Karpas-422 (cell line): ENCODE measurements at regions not wholly inside any gene's neighbourhood (a gene's known extent, or its start where the extent isn't known, plus 50 kb on each side); places are given as distances from the start of the nearest gene placed in this dataset.

Source experiments
- DNase-seq: peaks from one replicate; pipeline ENCODE4 v3.0.0-alpha.2; 2015
- H2AFZ ChIP-seq: fragments of 200-600 bp; sonication (generic); 2 replicates; pipeline ENCODE4 v1.6.1; 2014; ENCODE audit warnings: antibody characterized with exemption, low read length, mixed read lengths
- H3K27ac ChIP-seq: fragments of 200-600 bp; sonication (generic); 2 replicates; pipeline ENCODE4 v1.5.1; 2014; ENCODE audit warnings: mild to moderate bottlenecking, low read length, moderate library complexity
- H3K27me3 ChIP-seq: fragments of 200-600 bp; sonication (generic); 2 replicates; pipeline ENCODE4 v1.6.1; 2014; ENCODE audit warnings: low read length, mixed read lengths
- H3K36me3 ChIP-seq: fragments of 200-600 bp; sonication (generic); 2 replicates; pipeline ENCODE4 v1.6.1; 2014; ENCODE audit warnings: low read length, mixed read lengths; ENCODE audit not compliant: insufficient read depth
- H3K4me1 ChIP-seq: fragments of 200-600 bp; sonication (generic); 2 replicates; pipeline ENCODE4 v1.6.1; 2014; ENCODE audit warnings: mild to moderate bottlenecking, low read length, mixed read lengths
- H3K4me2 ChIP-seq: fragments of 200-600 bp; sonication (generic); 2 replicates; pipeline ENCODE4 v1.6.1; 2014; ENCODE audit warnings: low read length, low read depth, mild to moderate bottlenecking; ENCODE audit not compliant: poor library complexity, severe bottlenecking
- H3K4me3 ChIP-seq: fragments of 200-600 bp; sonication (generic); 2 replicates; pipeline ENCODE4 v1.5.1; 2014; ENCODE audit warnings: mild to moderate bottlenecking, antibody characterized with exemption, low read length, mixed read lengths
- H3K79me2 ChIP-seq: fragments of 200-600 bp; sonication (generic); 2 replicates; pipeline ENCODE4 v1.6.1; 2014; ENCODE audit warnings: mild to moderate bottlenecking, low read length, mixed read lengths
- H3K9ac ChIP-seq: fragments of 200-600 bp; sonication (generic); 2 replicates; pipeline ENCODE4 v1.6.0; 2014; ENCODE audit warnings: low read length
- H3K9me2 ChIP-seq: fragments of 200-600 bp; sonication (generic), shearing (Covaris generic); replicated peaks from 2 replicates; pipeline ENCODE4 v1.6.0; 2014; ENCODE audit warnings: mild to moderate bottlenecking, low read length, moderate library complexity; ENCODE audit not compliant: insufficient read depth
- H3K9me3 ChIP-seq: fragments of 300-700, 200-600 bp; sonication (generic); 2 replicates; pipeline ENCODE4 v1.6.1; 2014; ENCODE audit warnings: low read length, mixed read lengths
- H4K20me1 ChIP-seq: fragments of 200-600 bp; sonication (generic); 2 replicates; pipeline ENCODE4 v1.6.1; 2014; ENCODE audit warnings: mild to moderate bottlenecking, antibody characterized with exemption, low read length, low read depth; ENCODE audit not compliant: insufficient read depth

GRCh38 chr3:59580996-59581395, 531.2 kb upstream of the CFAP20DC start:
- no peak overlapping the region for H3K4me2 ChIP-seq

GRCh38 chr3:59580499-59580898, 530.7 kb upstream of the CFAP20DC start:
- H3K9me2 ChIP-seq, result no peaks in the 10 kb centered on the region
- no peak for DNase-seq
- H2AFZ ChIP-seq, result no peak overlapping the region
- H3K4me1 ChIP-seq, result no peaks in the 10 kb centered on the region
- no peak overlapping the region for H3K9ac ChIP-seq
- no peaks in the 10 kb centered on the region for H3K27me3 ChIP-seq
- no peaks in the 10 kb centered on the region for H3K79me2 ChIP-seq
- no peak overlapping the region for H3K27ac ChIP-seq
- H3K36me3 ChIP-seq, result no peaks in the 10 kb centered on the region
- H3K4me2 ChIP-seq, result no peak overlapping the region
- H3K4me3 ChIP-seq, result no peak overlapping the region
- no peaks in the 10 kb centered on the region for H4K20me1 ChIP-seq
- H3K9me3 ChIP-seq, result peaks cover 3% of the 10 kb centered on the region; the same call in 1 of the 2 replicates

More at GRCh38 chr3:59580996-59581395, 531.2 kb upstream of the CFAP20DC start:
- Histone ChIP-seq H3K36me3 (no peaks in the 10 kb centered on the region), H3K4me3 (no peak overlapping the region), H3K9me2 (no peaks in the 10 kb centered on the region), H3K9ac (no peak overlapping the region), H3K4me1 (no peaks in the 10 kb centered on the region), H3K27ac (no peak overlapping the region), H3K79me2 (no peaks in the 10 kb centered on the region), H3K27me3 (no peaks in the 10 kb centered on the region), H2AFZ (no peak overlapping the region), H3K9me3 (peaks cover 3% of the 10 kb centered on the region), H4K20me1 (no peaks in the 10 kb centered on the region)
- DNase-seq, result no peak

- H3K9ac ChIP-seq, result no peak overlapping the region
- H3K27ac ChIP-seq, result no peak overlapping the region
- H3K4me3 ChIP-seq, result no peak overlapping the region
- H3K9me2 ChIP-seq, result no peaks in the 10 kb centered on the region
- H3K79me2 ChIP-seq, result no peaks in the 10 kb centered on the region
- no peaks in the 10 kb centered on the region for H3K36me3 ChIP-seq
- H3K9me3 ChIP-seq, result peaks cover 3% of the 10 kb centered on the region; the same call in 1 of the 2 replicates
- H2AFZ ChIP-seq, result no peak overlapping the region
- no peaks in the 10 kb centered on the region for H3K4me1 ChIP-seq
- no peaks in the 10 kb centered on the region for H3K27me3 ChIP-seq
- no peaks in the 10 kb centered on the region for H4K20me1 ChIP-seq
- no peak overlapping the region for H3K4me2 ChIP-seq
- DNase-seq, result no peak
These were observed 528.3 kb upstream of the CFAP20DC start for GRCh38 chr3:59578129-59578528.

- H3K4me1 ChIP-seq, result no peaks in the 10 kb centered on the region
- no peak overlapping the region for H3K9ac ChIP-seq
- no peak overlapping the region for H3K4me2 ChIP-seq
- no peaks in the 10 kb centered on the region for H3K9me2 ChIP-seq
- H3K9me3 ChIP-seq, result no peaks in the 10 kb centered on the region
- no peak overlapping the region for H2AFZ ChIP-seq
- H3K79me2 ChIP-seq, result no peaks in the 10 kb centered on the region
- DNase-seq, result no peak
- no peak overlapping the region for H3K27ac ChIP-seq
- no peaks in the 10 kb centered on the region for H3K36me3 ChIP-seq
- no peak overlapping the region for H3K4me3 ChIP-seq
- H4K20me1 ChIP-seq, result no peaks in the 10 kb centered on the region
- H3K27me3 ChIP-seq, result no peaks in the 10 kb centered on the region
These were observed 526.8 kb upstream of the CFAP20DC start for GRCh38 chr3:59576606-59577005.

GRCh38 chr3:59575113-59576001, 525.5 kb upstream of the CFAP20DC start:
- Histone ChIP-seq H3K27ac (no peak overlapping the region), H3K4me2 (no peak overlapping the region), H3K79me2 (no peaks in the 10 kb centered on the region), H4K20me1 (no peaks in the 10 kb centered on the region), H3K4me3 (no peak overlapping the region), H2AFZ (no peak overlapping the region), H3K27me3 (no peaks in the 10 kb centered on the region), H3K9ac (no peak overlapping the region), H3K9me2 (no peaks in the 10 kb centered on the region), H3K9me3 (no peaks in the 10 kb centered on the region), H3K36me3 (no peaks in the 10 kb centered on the region), H3K4me1 (no peaks in the 10 kb centered on the region)
- peak; percentile 91 for DNase-seq

GRCh38 chr3:59573911-59574310, 524.1 kb upstream of the CFAP20DC start:
- H3K4me1 ChIP-seq, result no peaks in the 10 kb centered on the region
- no peak overlapping the region for H3K27ac ChIP-seq
- H3K27me3 ChIP-seq, result no peaks in the 10 kb centered on the region
- H2AFZ ChIP-seq, result no peak overlapping the region
- H3K9ac ChIP-seq, result no peak overlapping the region
- H3K4me2 ChIP-seq, result no peak overlapping the region
- no peaks in the 10 kb centered on the region for H3K9me3 ChIP-seq
- no peaks in the 10 kb centered on the region for H3K79me2 ChIP-seq
- no peak overlapping the region for H3K4me3 ChIP-seq
- no peaks in the 10 kb centered on the region for H3K9me2 ChIP-seq
- no peak for DNase-seq
- H3K36me3 ChIP-seq, result no peaks in the 10 kb centered on the region
- H4K20me1 ChIP-seq, result no peaks in the 10 kb centered on the region

- H3K4me3 ChIP-seq, result no peak overlapping the region
- no peaks in the 10 kb centered on the region for H3K27me3 ChIP-seq
- H3K36me3 ChIP-seq, result no peaks in the 10 kb centered on the region
These were observed 522.3 kb upstream of the CFAP20DC start for GRCh38 chr3:59572106-59572505.

GRCh38 chr3:59570806-59571205, 521.0 kb upstream of the CFAP20DC start:
- Histone ChIP-seq H3K4me3 (no peak overlapping the region), H3K9me3 (no peaks in the 10 kb centered on the region), H3K9ac (no peak overlapping the region)

More at GRCh38 chr3:59572106-59572505, 522.3 kb upstream of the CFAP20DC start:
- H3K79me2 ChIP-seq, result no peaks in the 10 kb centered on the region
- H3K9me3 ChIP-seq, result no peaks in the 10 kb centered on the region
- DNase-seq, result no peak
- no peaks in the 10 kb centered on the region for H3K4me1 ChIP-seq
- H3K4me2 ChIP-seq, result no peak overlapping the region
- no peaks in the 10 kb centered on the region for H3K9me2 ChIP-seq
- no peak overlapping the region for H3K9ac ChIP-seq
- H4K20me1 ChIP-seq, result no peaks in the 10 kb centered on the region
- H2AFZ ChIP-seq, result no peak overlapping the region
- no peak overlapping the region for H3K27ac ChIP-seq

More at GRCh38 chr3:59570806-59571205, 521.0 kb upstream of the CFAP20DC start:
- Histone ChIP-seq H3K27me3 (no peaks in the 10 kb centered on the region), H3K4me2 (no peak overlapping the region), H3K9me2 (no peaks in the 10 kb centered on the region), H3K36me3 (no peaks in the 10 kb centered on the region), H2AFZ (no peak overlapping the region), H4K20me1 (no peaks in the 10 kb centered on the region), H3K27ac (no peak overlapping the region), H3K79me2 (no peaks in the 10 kb centered on the region), H3K4me1 (no peaks in the 10 kb centered on the region)
- no peak for DNase-seq
